Progenitor cell of endocrine pancreas (in vitro differentiated cells): ENCODE measurements at regions not wholly inside any gene's neighbourhood (a gene's known extent, or its start where the extent isn't known, plus 50 kb on each side); places are given as distances from the start of the nearest gene placed in this dataset.

Source experiments
- DNase-seq: peaks from one replicate; pipeline ENCODE4 v3.0.0; 2021; ENCODE audit warnings: low spot score; ENCODE audit not compliant: unreplicated experiment
- H3K27ac Mint-ChIP-seq: 2 replicates; pipeline ENCODE4 v1.8.0; 2021; ENCODE audit warnings: mild to moderate bottlenecking, moderate library complexity, mixed read lengths
- H3K27me3 Mint-ChIP-seq: 2 replicates; pipeline ENCODE4 v1.8.0; 2021; ENCODE audit warnings: mixed read lengths
- H3K36me3 Mint-ChIP-seq: 2 replicates; pipeline ENCODE4 v1.8.0; 2022; ENCODE audit warnings: mixed read lengths; ENCODE audit not compliant: insufficient read depth
- H3K4me1 Mint-ChIP-seq: 2 replicates; pipeline ENCODE4 v1.8.0; 2021; ENCODE audit warnings: low read depth, mixed read lengths
- H3K4me3 Mint-ChIP-seq: 2 replicates; pipeline ENCODE4 v1.8.0; 2021; ENCODE audit warnings: low read depth, mild to moderate bottlenecking, moderate library complexity, mixed read lengths
- H3K9me3 Mint-ChIP-seq: 2 replicates; pipeline ENCODE4 v1.8.0; 2021; ENCODE audit warnings: low read depth, mixed read lengths
- CTCF ChIP-seq: fragments of 200-600 bp; sonication (generic); IDR thresholded peaks from one replicate; pipeline ENCODE4 v1.5.0; 2021; ENCODE audit warnings: antibody characterized with exemption, mild to moderate bottlenecking; ENCODE audit not compliant: unreplicated experiment

- DNase-seq: no peak
- no peak for TF ChIP-seq CTCF
- Mint-ChIP-seq H3K27me3 (peaks cover 3% of the 10 kb centered on the region), H3K4me1 (no peaks in the 10 kb centered on the region), H3K36me3 (no peaks in the 10 kb centered on the region), H3K4me3 (no peak overlapping the region), H3K27ac (no peak overlapping the region), H3K9me3 (no peaks in the 10 kb centered on the region)
These were observed 168.0 kb downstream of the NXNL2 start for GRCh38 chr9:88702985-88703384.

GRCh38 chr9:88706193-88707113, 171.5 kb downstream of the NXNL2 start:
- Mint-ChIP-seq H3K4me3 (no peak overlapping the region), H3K4me1 (no peaks in the 10 kb centered on the region), H3K27ac (no peak overlapping the region), H3K9me3 (peaks cover 4% of the 10 kb centered on the region), H3K27me3 (no peaks in the 10 kb centered on the region), H3K36me3 (no peaks in the 10 kb centered on the region)
- DNase-seq: no peak
- no peak for TF ChIP-seq CTCF

- no peaks in the 10 kb centered on the region for H3K36me3 Mint-ChIP-seq
- peaks cover 4% of the 10 kb centered on the region for H3K4me1 Mint-ChIP-seq
- no peak overlapping the region for H3K27ac Mint-ChIP-seq
- no peak for DNase-seq
- no peaks in the 10 kb centered on the region for H3K27me3 Mint-ChIP-seq
- H3K4me3 Mint-ChIP-seq: no peak overlapping the region
- peaks cover 4% of the 10 kb centered on the region for H3K9me3 Mint-ChIP-seq
- TF ChIP-seq CTCF: no peak
These were observed 175.5 kb downstream of the NXNL2 start for GRCh38 chr9:88710449-88710848.

- peaks cover 4% of the 10 kb centered on the region for H3K4me1 Mint-ChIP-seq
- peaks cover 4% of the 10 kb centered on the region for H3K9me3 Mint-ChIP-seq
- H3K27ac Mint-ChIP-seq: no peak overlapping the region
- H3K36me3 Mint-ChIP-seq: no peaks in the 10 kb centered on the region
- H3K27me3 Mint-ChIP-seq: no peaks in the 10 kb centered on the region
- no peak overlapping the region for H3K4me3 Mint-ChIP-seq
- DNase-seq: no peak
- no peak for TF ChIP-seq CTCF
These were observed 176.7 kb downstream of the NXNL2 start for GRCh38 chr9:88711719-88712118.

GRCh38 chr9:88712484-88712883, 177.5 kb downstream of the NXNL2 start:
- DNase-seq: no peak
- Mint-ChIP-seq H3K9me3 (peaks cover 4% of the 10 kb centered on the region), H3K36me3 (no peaks in the 10 kb centered on the region), H3K27me3 (no peaks in the 10 kb centered on the region), H3K27ac (no peak overlapping the region), H3K4me1 (peaks cover 4% of the 10 kb centered on the region), H3K4me3 (no peak overlapping the region)
- TF ChIP-seq CTCF: no peak
